ENCODE measurements at regions not wholly inside any gene's neighbourhood (a gene's known extent, or its start where the extent isn't known, plus 50 kb on each side); places are given as distances from the start of the nearest gene placed in this dataset.

GRCh38 chr4:141403782-141404181 is 183.1 kb downstream of the ZNF330 start:
- no peak for DNase-seq (ENCODE audit: low read depth in 3 of 3)

- no peak for DNase-seq (ENCODE audit: low read depth in 3 of 3)
Observed at GRCh38 chr4:141406237-141406636, 185.5 kb downstream of the ZNF330 start.

DNA sequence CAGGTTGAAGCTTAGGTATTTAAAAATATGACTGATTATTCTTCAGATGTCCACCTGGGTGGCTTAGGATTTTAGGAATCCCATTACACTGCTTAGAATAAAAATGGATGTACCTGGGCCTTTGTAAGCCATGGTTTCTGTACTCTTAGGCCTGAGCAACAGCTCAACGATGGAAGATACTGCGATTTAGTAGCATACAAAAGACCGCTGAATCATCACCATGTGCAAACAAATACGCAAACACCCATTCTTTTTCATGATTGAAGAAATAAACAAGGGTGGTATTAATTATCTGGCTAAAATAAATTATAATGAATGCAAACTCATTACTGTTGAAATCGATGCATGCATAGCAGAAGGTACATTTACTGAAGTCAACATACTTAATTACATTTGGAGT is 188.9 kb downstream of the ZNF330 start:
- DNase-seq (ENCODE audit: low read depth in 3 of 3), result no peak

DNA sequence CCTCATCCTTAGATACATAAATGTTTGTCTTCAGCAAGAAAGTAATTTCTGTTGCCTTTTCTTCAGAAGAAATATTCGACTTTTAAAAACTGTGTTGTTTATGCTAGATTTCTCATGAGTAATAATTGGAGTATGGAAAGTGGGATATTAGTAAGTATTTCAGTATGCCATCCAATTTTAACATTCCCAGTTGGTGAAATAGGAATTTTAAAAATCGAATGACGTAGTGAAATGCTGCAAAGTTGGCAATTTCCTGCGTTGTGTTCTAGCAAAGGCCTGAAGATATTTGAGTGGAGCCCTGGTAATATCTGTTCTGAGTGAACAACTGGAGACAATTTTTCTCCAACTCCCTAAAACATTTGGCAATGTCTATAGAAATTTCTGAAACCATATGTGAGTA is 190.1 kb downstream of the ZNF330 start:
- DNase-seq (ENCODE audit: low read depth in 3 of 3), result no peak

- DNase-seq (ENCODE audit: low read depth in 3 of 3), result no peak
Observed at GRCh38 chr4:141411936-141412335, 191.2 kb downstream of the ZNF330 start.

- DNase-seq (ENCODE audit: low read depth in 3 of 3), result no peak
Observed at GRCh38 chr4:141413366-141413765, 192.7 kb downstream of the ZNF330 start.

DNA sequence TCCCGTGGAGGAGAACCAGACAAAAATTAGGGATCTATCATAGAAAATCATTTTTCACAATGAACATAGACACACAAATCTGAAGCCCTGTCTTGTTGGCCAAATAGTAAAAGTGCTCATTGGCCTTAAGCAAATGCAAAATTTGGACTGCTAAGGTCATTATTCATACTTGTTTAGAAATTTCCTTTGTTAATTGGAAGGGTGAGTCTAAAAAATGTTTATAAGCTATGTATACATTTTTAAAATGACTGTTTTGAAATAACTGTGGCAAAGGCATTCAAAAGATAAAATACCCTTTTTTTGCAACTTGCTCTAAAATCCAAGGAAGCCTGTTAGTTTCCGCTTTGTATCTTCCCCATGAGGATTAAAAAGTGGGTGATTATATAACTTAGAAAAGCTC is 195.0 kb downstream of the ZNF330 start:
- DNase-seq (ENCODE audit: low read depth in 3 of 3), result no peak

- DNase-seq (ENCODE audit: low read depth in 3 of 3), result no peak
Observed at GRCh38 chr4:141416219-141416618, 195.5 kb downstream of the ZNF330 start.

DNA sequence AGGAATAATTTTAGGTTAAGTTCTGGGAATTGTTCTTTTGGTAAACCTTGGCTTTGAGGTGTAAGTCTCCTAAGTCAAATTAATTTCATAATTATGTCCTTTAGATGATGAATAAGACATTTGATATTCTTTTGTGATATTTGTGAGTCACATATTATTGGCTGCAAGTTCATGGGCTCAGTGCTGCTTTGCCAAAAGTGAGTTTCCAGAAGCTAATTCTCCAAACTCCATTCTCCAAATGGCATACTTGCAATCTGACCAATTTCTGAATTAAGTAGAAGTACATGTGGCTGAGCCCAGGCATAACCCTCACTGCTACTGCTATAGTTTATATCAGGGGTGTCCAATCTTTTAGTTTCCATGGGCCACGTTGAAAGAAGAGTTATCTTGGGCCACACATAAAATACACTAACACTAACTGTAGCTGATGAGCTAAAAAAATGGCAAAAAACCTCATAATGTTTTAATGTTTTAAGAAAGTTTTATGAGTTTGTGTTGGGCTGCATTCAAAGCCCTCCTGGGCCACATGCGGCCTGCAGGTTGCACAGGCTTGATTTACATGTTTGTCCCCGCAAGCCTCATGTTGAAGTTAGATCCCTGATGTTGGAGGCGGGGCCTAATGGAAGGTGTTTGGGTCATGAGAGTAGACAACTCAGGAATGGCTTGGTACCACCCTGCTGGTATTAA is 196.1 kb downstream of the ZNF330 start:
- no peak for DNase-seq (ENCODE audit: low read depth in 3 of 3)

DNA sequence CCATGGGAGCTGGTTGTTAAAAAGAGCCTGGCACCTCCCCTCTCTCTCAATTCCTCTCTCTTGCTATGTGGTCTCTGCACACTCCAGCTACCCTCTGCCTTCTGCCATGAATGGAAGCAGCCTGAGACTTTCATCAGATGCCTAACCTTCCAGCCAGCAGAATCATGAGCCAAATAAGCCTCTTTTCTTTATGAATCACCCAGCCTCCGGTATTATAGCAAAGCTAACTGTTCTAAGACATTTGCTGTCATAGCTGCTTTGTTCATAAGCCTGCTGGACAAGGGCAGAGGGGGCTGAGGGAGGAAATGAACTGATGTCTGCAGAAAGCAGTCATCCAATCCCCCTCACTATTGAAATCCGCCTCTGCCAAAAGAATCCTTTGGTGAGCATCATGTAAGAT is 196.7 kb downstream of the ZNF330 start:
- DNase-seq (ENCODE audit: low read depth in 3 of 3), result no peak

GRCh38 chr4:141425124-141425523 is 204.4 kb downstream of the ZNF330 start:
- no peak for DNase-seq (ENCODE audit: low read depth in 3 of 3)

- no peak for DNase-seq (ENCODE audit: low read depth in 3 of 3)
Observed at GRCh38 chr4:141427726-141428296, 207.1 kb downstream of the ZNF330 start.

- DNase-seq (ENCODE audit: low read depth in 3 of 3), result no peak
Observed at GRCh38 chr4:141429933-141430332, 206.4 kb upstream of the IL15 start.

DNA sequence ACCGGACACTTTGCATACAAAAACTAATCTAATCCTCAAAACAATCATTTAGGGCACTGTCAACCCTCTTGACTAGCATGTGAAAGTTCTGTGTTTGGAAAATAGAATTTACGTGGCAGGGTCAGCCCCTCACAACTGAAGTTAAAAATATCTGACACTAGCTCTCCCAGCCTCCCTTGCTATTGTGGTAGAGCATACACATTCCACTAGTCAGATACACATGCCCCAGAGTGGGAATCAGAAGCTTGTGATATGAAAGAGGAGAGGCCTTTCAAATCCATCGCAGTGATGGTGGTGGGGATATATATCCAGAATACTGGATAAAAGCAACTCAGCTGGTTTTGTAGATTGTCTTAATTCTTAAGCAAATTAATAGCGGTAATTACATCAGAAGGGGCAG is 205.7 kb upstream of the IL15 start:
- DNase-seq (ENCODE audit: low read depth in 3 of 3), result no peak

GRCh38 chr4:141432000-141432712 is 204.2 kb upstream of the IL15 start:
- no peak for DNase-seq (ENCODE audit: low read depth in 3 of 3)

DNA sequence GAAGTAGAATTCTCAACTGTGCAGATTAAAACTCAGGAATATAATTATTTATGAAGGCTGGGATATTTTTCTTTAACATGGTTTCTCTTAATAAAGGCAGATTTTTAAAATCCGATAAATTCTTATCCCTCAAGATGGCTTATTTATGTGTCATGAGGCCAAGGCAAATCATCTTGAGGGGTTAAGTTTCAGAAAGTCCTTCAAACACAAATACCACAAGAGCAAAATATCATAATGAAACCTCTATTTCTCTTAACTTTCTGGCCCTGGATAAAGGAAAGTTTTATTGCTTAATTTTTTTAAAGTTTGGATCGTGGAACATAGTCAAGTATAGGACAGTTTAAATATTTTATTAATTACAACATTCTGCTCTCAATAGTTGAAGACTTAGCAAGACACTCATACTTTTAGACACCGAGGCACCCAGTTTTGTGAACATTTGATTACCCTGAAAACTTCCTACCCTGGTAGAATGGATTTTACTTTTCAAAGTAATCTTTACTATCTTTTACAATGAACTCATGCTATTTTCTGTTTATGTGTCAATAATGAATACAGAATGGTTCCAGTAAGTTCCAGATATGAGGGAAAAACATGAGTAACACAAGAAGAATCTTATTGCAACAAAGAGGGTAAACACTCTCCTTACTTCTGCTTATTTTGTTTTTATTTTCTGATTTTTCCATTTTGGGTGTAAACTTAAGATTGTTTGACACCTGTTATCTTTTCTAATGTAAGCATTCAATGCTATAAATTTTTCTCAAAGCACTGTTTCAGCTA is 200.7 kb upstream of the IL15 start:
- no peak for DNase-seq (ENCODE audit: low read depth in 3 of 3)

GRCh38 chr4:141439223-141439622 is 197.2 kb upstream of the IL15 start:
- DNase-seq (ENCODE audit: low read depth in 3 of 3), result no peak

- DNase-seq (ENCODE audit: low read depth in 3 of 3), result no peak
Observed at GRCh38 chr4:141447761-141448160, 188.6 kb upstream of the IL15 start.

DNA sequence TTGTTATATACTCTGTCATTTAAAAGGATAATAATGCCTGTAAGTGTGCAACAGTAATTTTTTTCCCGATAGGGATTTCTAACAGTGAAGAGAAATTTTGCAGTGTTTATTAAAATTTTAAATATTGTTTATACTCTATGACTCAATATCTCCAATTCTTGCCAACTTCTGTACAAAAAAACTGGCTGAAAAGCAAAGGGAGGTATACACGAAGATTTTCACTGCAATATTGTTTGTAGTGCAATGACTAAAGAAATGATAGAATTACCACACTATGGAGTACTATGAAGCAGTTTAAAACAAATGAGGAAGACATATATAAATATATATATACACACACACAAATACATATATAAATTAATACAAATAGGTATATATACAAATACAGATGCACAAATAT is 187.9 kb upstream of the IL15 start:
- no peak for DNase-seq (ENCODE audit: low read depth in 3 of 3)

GRCh38 chr4:141449927-141450326 is 186.5 kb upstream of the IL15 start:
- no peak for DNase-seq (ENCODE audit: low read depth in 3 of 3)

- DNase-seq (ENCODE audit: low read depth in 3 of 3), result no peak
Observed at GRCh38 chr4:141455651-141456050, 180.7 kb upstream of the IL15 start.

DNA sequence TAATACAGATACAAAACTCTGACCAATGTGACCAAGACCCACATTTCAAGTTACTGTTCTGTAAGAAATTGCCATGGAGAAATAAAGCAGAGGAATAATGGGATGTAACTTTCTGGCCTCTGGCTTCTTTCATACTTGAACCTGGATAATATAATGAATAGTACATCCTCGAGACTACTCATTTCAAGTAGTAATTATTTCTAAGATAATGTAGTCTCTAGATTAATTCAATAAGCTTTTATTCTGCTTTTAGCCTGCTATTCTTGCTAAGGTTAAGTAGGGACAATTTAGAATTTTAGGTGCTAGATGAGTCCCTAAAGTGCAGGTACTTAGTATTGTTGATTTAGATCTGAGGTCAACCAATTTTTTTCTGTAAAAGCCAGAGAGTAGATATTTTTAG is 178.7 kb upstream of the IL15 start:
- no peak for DNase-seq (ENCODE audit: low read depth in 3 of 3)

- no peak for DNase-seq (ENCODE audit: low read depth in 3 of 3)
Observed at GRCh38 chr4:141458501-141458900, 177.9 kb upstream of the IL15 start.

All from stimulated activated CD4-positive, alpha-beta T cell treated with anti-CD3 and anti-CD28 coated beads, TNF-alpha, amount 100 ng/mL, for 4 hours (primary cell).